Prostate gland (tissue), 2 donors: ENCODE measurements at regions not wholly inside any gene's neighbourhood (a gene's known extent, or its start where the extent isn't known, plus 50 kb on each side); places are given as distances from the start of the nearest gene placed in this dataset.

Experiments used
- DNase-seq: peaks from one replicate; pipeline ENCODE4 v3.0.0-alpha.2; 2019; ENCODE audit warnings: low spot score
- H3K27ac ChIP-seq, 2 donors: fragments of 200-600 bp; sonication (generic); 2 replicates each; pipeline ENCODE4 v1.5.1; 2017 to 2019
- H3K27me3 ChIP-seq: fragments of 200-600 bp; sonication (generic); replicated peaks from 2 replicates; pipeline ENCODE4 v1.5.1; 2019; ENCODE audit not compliant: insufficient read depth
- H3K36me3 ChIP-seq, 2 donors: fragments of 200-600 bp; sonication (generic); 1 replicate in 1 of 2; 2 replicates in 1 of 2; pipeline versions ENCODE4 v1.5.1 to v1.8.1; 2017 to 2019
- H3K4me1 ChIP-seq: fragments of 200-600 bp; sonication (generic); replicated peaks from 2 replicates; pipeline ENCODE4 v1.5.1; 2019
- H3K4me3 ChIP-seq, 2 donors: fragments of 200-600 bp; sonication (generic); 2 replicates each; pipeline ENCODE4 v1.5.1; 2017 to 2019
- H3K9me3 ChIP-seq: fragments of 200-600 bp; sonication (generic); 2 replicates; pipeline ENCODE4 v1.5.1; 2017
- CTCF ChIP-seq, 4 experiments: fragments of 200-600 bp in 2 of 4; fragments of 450-650 bp in 2 of 4; sonication (generic) in 2 of 4; IDR thresholded peaks; 1 replicate in 3 of 4; 2 replicates in 1 of 4; pipeline ENCODE4 v1.5.1; 2016 to 2019; ENCODE audit warnings: antibody characterized with exemption in 4 of 4, mild to moderate bottlenecking in 2 of 4, moderate library complexity in 2 of 4
- POLR2A ChIP-seq: fragments of 450-650 bp; IDR thresholded peaks from one replicate; pipeline ENCODE4 v1.6.1; 2016; ENCODE audit warnings: antibody characterized with exemption, mild to moderate bottlenecking
- POLR2AphosphoS5 ChIP-seq: sonication (generic); formaldehyde crosslinking; IDR thresholded peaks from one replicate; pipeline ENCODE4 v1.6.1; 2017; ENCODE audit warnings: antibody characterized with exemption
- WGBS: methylation state at CpG from one replicate; pipeline ENCODE4 v1.1.5; 2018; 5-methylcytosine and 5-hydroxymethylcytosine counted together
- intact Hi-C: fragments of 100-400 bp; cut with DNase I; formaldehyde crosslinking; loops from one replicate; pipeline ENCODE4 v1.14.2; 2022

- no peaks in the 10 kb centered on the region for H3K4me1 ChIP-seq
- H3K27me3 ChIP-seq: peaks cover 3% of the 10 kb centered on the region
- H3K9me3 ChIP-seq: no peaks in the 10 kb centered on the region
- H3K36me3 ChIP-seq: no peaks in the 10 kb centered on the region
- DNase-seq: no peak
- no peak overlapping the region for H3K27ac ChIP-seq
- H3K4me3 ChIP-seq: no peak overlapping the region
- TF ChIP-seq POLR2AphosphoS5 (no peak), POLR2A (no peak), CTCF (IDR thresholded peaks at IDR 0.05) (no peak)
- intact Hi-C loops: no loop called here
Observed at GRCh38 chr13:111550062-111550461, 229.6 kb downstream of the TEX29 start.

- Histone ChIP-seq H3K9me3 (no peaks in the 10 kb centered on the region), H3K27ac (no peak overlapping the region), H3K4me3 (no peak overlapping the region), H3K4me1 (no peaks in the 10 kb centered on the region), H3K36me3 (no peaks in the 10 kb centered on the region), H3K27me3 (peaks cover 3% of the 10 kb centered on the region)
- DNase-seq: no peak
- intact Hi-C loops: no loop called here
- WGBS: 53% methylated on average over 5 of the region's 5 CpGs
- no peak for TF ChIP-seq POLR2A
- TF ChIP-seq POLR2AphosphoS5: no peak
- no peak for TF ChIP-seq CTCF (IDR thresholded peaks at IDR 0.05)
Observed at GRCh38 chr13:111551204-111551820, 230.9 kb downstream of the TEX29 start.

GRCh38 chr13:111552891-111553655, 232.6 kb downstream of the TEX29 start:
- WGBS: 87% methylated on average over 10 of the region's 10 CpGs
- no peak overlapping the region for H3K27ac ChIP-seq

GRCh38 chr13:111554539-111555267, 234.3 kb downstream of the TEX29 start:
- no peak for DNase-seq
- Histone ChIP-seq H3K27me3 (peaks cover 3% of the 10 kb centered on the region), H3K36me3 (no peaks in the 10 kb centered on the region), H3K4me1 (no peaks in the 10 kb centered on the region), H3K4me3 (no peak overlapping the region), H3K9me3 (no peaks in the 10 kb centered on the region), H3K27ac (no peak overlapping the region)
- intact Hi-C loops: no loop called here
- WGBS: 86% methylated on average over 16 of the region's 16 CpGs
- no peak for TF ChIP-seq POLR2AphosphoS5
- TF ChIP-seq POLR2A: no peak
- TF ChIP-seq CTCF (IDR thresholded peaks at IDR 0.05): no peak

More at GRCh38 chr13:111552891-111553655, 232.6 kb downstream of the TEX29 start:
- H3K9me3 ChIP-seq: no peaks in the 10 kb centered on the region
- no peaks in the 10 kb centered on the region for H3K36me3 ChIP-seq
- DNase-seq: no peak
- TF ChIP-seq CTCF (IDR thresholded peaks at IDR 0.05) (no peak), POLR2A (no peak), POLR2AphosphoS5 (no peak)
- intact Hi-C loops: no loop called here
- H3K27me3 ChIP-seq: peaks cover 3% of the 10 kb centered on the region
- no peak overlapping the region for H3K4me3 ChIP-seq
- H3K4me1 ChIP-seq: no peaks in the 10 kb centered on the region
